ENCODE measurements at regions not wholly inside any gene's neighbourhood (a gene's known extent, or its start where the extent isn't known, plus 50 kb on each side); places are given as distances from the start of the nearest gene placed in this dataset.

DNA sequence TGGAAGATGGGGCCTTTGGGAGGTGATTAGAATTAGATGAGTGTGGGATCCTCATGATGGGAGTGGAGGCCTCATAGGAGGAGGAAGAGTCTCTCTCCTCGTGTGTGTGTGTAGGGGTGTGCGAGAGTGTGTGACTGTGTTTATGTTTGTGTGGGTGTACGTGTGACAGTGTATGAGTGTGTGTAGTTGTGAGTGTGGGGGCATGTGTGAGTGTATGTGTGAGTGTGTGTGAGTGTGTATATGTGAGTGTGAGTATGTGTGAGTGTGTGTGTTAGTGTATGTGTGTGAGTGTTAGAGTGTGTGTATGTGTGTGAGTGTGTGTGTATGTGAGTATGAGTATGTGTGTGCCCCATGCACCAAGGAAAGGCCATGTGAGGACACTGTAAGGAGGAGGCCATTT, 68.2 kb upstream of the SMIM15 start:
- no peak for ATAC-seq
- TF ChIP-seq ZFP3 (CRISPR knock-in tag; IDR thresholded peaks at IDR 0.05) (no peak), ZNF70 (CRISPR knock-in tag; IDR thresholded peaks at IDR 0.05) (no peak), RARB (CRISPR knock-in tag; IDR thresholded peaks at IDR 0.05) (no peak), ZNF565 (CRISPR knock-in tag; conservative IDR thresholded peaks at IDR 0.05; ENCODE audit: low read depth) (no peak), ZC3H10 (CRISPR knock-in tag; IDR thresholded peaks at IDR 0.05) (no peak), BACH2 (CRISPR knock-in tag; IDR thresholded peaks at IDR 0.05; ENCODE audit: borderline replicate concordance) (no peak), TOX (CRISPR knock-in tag; IDR thresholded peaks at IDR 0.05; ENCODE audit: borderline replicate concordance) (no peak), CSDC2 (CRISPR knock-in tag; IDR thresholded peaks at IDR 0.05) (no peak), PPARA (CRISPR knock-in tag; IDR thresholded peaks at IDR 0.05; ENCODE audit: borderline replicate concordance) (no peak), TCF4 (CRISPR knock-in tag; IDR thresholded peaks at IDR 0.05; ENCODE audit: borderline replicate concordance) (no peak), ZNF8 (CRISPR knock-in tag; IDR thresholded peaks at IDR 0.05) (no peak)

- TF ChIP-seq TOX (CRISPR knock-in tag; IDR thresholded peaks at IDR 0.05; ENCODE audit: borderline replicate concordance): no peak
- TF ChIP-seq CSDC2 (CRISPR knock-in tag; IDR thresholded peaks at IDR 0.05): no peak
- TF ChIP-seq ZNF70 (CRISPR knock-in tag; IDR thresholded peaks at IDR 0.05): no peak
- TF ChIP-seq OSR1 (CRISPR knock-in tag; IDR thresholded peaks at IDR 0.05): no peak
- no peak for TF ChIP-seq RARB (CRISPR knock-in tag; IDR thresholded peaks at IDR 0.05)
- TF ChIP-seq, protein P1, sequence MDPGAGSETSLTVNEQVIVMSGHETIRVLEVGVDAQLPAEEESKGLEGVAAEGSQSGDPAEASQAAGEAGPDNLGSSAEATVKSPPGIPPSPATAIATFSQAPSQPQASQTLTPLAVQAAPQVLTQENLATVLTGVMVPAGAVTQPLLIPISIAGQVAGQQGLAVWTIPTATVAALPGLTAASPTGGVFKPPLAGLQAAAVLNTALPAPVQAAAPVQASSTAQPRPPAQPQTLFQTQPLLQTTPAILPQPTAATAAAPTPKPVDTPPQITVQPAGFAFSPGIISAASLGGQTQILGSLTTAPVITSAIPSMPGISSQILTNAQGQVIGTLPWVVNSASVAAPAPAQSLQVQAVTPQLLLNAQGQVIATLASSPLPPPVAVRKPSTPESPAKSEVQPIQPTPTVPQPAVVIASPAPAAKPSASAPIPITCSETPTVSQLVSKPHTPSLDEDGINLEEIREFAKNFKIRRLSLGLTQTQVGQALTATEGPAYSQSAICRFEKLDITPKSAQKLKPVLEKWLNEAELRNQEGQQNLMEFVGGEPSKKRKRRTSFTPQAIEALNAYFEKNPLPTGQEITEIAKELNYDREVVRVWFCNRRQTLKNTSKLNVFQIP (CRISPR knock-in tag; IDR thresholded peaks at IDR 0.05; ENCODE audit: borderline replicate concordance, low read depth): no peak
- TF ChIP-seq ARNTL (CRISPR knock-in tag; IDR thresholded peaks at IDR 0.05; ENCODE audit: borderline replicate concordance, low read depth): no peak
- no peak for TF ChIP-seq BACH2 (CRISPR knock-in tag; IDR thresholded peaks at IDR 0.05; ENCODE audit: borderline replicate concordance)
- TF ChIP-seq, protein P2, sequence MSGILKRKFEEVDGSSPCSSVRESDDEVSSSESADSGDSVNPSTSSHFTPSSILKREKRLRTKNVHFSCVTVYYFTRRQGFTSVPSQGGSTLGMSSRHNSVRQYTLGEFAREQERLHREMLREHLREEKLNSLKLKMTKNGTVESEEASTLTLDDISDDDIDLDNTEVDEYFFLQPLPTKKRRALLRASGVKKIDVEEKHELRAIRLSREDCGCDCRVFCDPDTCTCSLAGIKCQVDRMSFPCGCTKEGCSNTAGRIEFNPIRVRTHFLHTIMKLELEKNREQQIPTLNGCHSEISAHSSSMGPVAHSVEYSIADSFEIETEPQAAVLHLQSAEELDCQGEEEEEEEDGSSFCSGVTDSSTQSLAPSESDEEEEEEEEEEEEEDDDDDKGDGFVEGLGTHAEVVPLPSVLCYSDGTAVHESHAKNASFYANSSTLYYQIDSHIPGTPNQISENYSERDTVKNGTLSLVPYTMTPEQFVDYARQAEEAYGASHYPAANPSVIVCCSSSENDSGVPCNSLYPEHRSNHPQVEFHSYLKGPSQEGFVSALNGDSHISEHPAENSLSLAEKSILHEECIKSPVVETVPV (CRISPR knock-in tag; IDR thresholded peaks at IDR 0.05): no peak
- TF ChIP-seq TSHZ2 (CRISPR knock-in tag; IDR thresholded peaks at IDR 0.05): no peak
- no peak for TF ChIP-seq ZNF8 (CRISPR knock-in tag; IDR thresholded peaks at IDR 0.05)
- ATAC-seq: no peak
These were observed 69.5 kb upstream of the SMIM15 start for GRCh38 chr5:61231813-61232212.

DNA sequence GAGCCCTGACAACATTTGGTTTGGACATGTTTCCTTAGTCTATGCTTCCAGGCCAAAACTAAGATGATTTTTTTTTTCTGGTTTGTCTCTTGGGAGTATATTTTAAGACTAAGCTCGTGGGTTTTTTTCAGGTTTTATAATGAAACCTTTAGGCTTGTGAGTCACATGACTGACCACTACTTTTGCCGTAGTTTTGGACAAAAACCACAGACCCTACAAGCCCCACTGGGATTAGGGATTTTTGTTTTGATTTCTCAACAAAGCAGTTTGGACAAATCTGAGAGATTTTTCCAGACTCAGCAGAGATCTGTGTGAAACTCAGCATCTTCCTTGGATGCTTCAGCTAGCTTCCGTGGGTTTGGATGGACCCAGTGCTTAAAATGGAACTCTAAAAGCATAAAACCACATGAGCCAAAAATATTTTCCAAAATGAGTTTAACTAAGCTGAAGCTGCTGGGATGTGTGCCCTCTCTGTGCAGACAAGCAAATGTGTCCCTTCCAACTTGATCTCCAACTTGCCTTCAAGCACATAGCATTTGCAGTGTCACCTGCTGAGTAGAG, 70.3 kb upstream of the SMIM15 start:
- ATAC-seq: no peak
- no peak for TF ChIP-seq ESRRG (CRISPR knock-in tag; IDR thresholded peaks at IDR 0.05)
- no peak for TF ChIP-seq OSR1 (CRISPR knock-in tag; IDR thresholded peaks at IDR 0.05)
- TF ChIP-seq ZNF70 (CRISPR knock-in tag; IDR thresholded peaks at IDR 0.05): no peak
- no peak for TF ChIP-seq ZNF8 (CRISPR knock-in tag; IDR thresholded peaks at IDR 0.05)
- TF ChIP-seq, protein P3, sequence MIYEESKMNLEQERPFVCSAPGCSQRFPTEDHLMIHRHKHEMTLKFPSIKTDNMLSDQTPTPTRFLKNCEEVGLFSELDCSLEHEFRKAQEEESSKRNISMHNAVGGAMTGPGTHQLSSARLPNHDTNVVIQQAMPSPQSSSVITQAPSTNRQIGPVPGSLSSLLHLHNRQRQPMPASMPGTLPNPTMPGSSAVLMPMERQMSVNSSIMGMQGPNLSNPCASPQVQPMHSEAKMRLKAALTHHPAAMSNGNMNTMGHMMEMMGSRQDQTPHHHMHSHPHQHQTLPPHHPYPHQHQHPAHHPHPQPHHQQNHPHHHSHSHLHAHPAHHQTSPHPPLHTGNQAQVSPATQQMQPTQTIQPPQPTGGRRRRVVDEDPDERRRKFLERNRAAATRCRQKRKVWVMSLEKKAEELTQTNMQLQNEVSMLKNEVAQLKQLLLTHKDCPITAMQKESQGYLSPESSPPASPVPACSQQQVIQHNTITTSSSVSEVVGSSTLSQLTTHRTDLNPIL (CRISPR knock-in tag; IDR thresholded peaks at IDR 0.05; ENCODE audit: low read depth): no peak
- no peak for TF ChIP-seq GLIS3 (CRISPR knock-in tag; IDR thresholded peaks at IDR 0.05)
- no peak for TF ChIP-seq ZNF565 (CRISPR knock-in tag; conservative IDR thresholded peaks at IDR 0.05; ENCODE audit: low read depth)
- TF ChIP-seq, protein P4, sequence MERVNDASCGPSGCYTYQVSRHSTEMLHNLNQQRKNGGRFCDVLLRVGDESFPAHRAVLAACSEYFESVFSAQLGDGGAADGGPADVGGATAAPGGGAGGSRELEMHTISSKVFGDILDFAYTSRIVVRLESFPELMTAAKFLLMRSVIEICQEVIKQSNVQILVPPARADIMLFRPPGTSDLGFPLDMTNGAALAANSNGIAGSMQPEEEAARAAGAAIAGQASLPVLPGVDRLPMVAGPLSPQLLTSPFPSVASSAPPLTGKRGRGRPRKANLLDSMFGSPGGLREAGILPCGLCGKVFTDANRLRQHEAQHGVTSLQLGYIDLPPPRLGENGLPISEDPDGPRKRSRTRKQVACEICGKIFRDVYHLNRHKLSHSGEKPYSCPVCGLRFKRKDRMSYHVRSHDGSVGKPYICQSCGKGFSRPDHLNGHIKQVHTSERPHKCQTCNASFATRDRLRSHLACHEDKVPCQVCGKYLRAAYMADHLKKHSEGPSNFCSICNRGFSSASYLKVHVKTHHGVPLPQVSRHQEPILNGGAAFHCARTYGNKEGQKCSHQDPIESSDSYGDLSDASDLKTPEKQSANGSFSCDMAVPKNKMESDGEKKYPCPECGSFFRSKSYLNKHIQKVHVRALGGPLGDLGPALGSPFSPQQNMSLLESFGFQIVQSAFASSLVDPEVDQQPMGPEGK (CRISPR knock-in tag; IDR thresholded peaks at IDR 0.05; ENCODE audit: borderline replicate concordance): no peak
- no peak for TF ChIP-seq RARB (CRISPR knock-in tag; IDR thresholded peaks at IDR 0.05)
- no peak for TF ChIP-seq BACH2 (CRISPR knock-in tag; IDR thresholded peaks at IDR 0.05; ENCODE audit: borderline replicate concordance)
- TF ChIP-seq ZFP3 (CRISPR knock-in tag; IDR thresholded peaks at IDR 0.05): no peak
- no peak for TF ChIP-seq TSHZ2 (CRISPR knock-in tag; IDR thresholded peaks at IDR 0.05)
- no peak for TF ChIP-seq CSDC2 (CRISPR knock-in tag; IDR thresholded peaks at IDR 0.05)
- no peak for TF ChIP-seq ZFP30 (CRISPR knock-in tag; IDR thresholded peaks at IDR 0.05)
- no peak for TF ChIP-seq ZC3H10 (CRISPR knock-in tag; IDR thresholded peaks at IDR 0.05)
- no peak for TF ChIP-seq ARNTL (CRISPR knock-in tag; IDR thresholded peaks at IDR 0.05; ENCODE audit: borderline replicate concordance, low read depth)

Data from SK-N-SH treated with all-trans-retinoic acid at 6 μM for 48 hours (cell line).